H1 (cell line): ENCODE measurements at regions not wholly inside any gene's neighbourhood (a gene's known extent, or its start where the extent isn't known, plus 50 kb on each side); places are given as distances from the start of the nearest gene placed in this dataset.

ENCODE experiments used
- CTCF ChIA-PET: fragments of 300-600 bp; sonication (Branson Sonifier 250); formaldehyde crosslinking; loops from one replicate; lab custom pipeline; 2021; ENCODE audit not compliant: partially characterized antibody; lab: Charles Lee
- POLR2A ChIA-PET: fragments of 300-600 bp; sonication (Branson Sonifier 250); formaldehyde crosslinking; loops from one replicate; lab custom pipeline; 2021; ENCODE audit warnings: inconsistent platforms; ENCODE audit not compliant: partially characterized antibody; lab: Charles Lee
- DNase-seq, 2 experiments: peaks; one replicate each; pipeline versions ENCODE4 v3.0.0 to v3.0.0-alpha.2; 2010 to 2022; ENCODE audit warnings: low spot score in 2 of 2, low read depth in 1 of 2, mixed read lengths in 1 of 2
- FAIRE-seq: peaks from 2 replicates; lab custom pipeline; 2011; peaks lifted over from hg19 to GRCh38; lab: Jason Lieb, UNC
- H2AFZ ChIP-seq: 2 replicates; pipeline ENCODE4 v1.8.1; 2012; ENCODE audit warnings: low read length, inconsistent platforms
- H2AK5ac ChIP-seq: 2 replicates; pipeline ENCODE4 v1.6.1; 2013; ENCODE audit warnings: low read depth, low read length
- H2BK120ac ChIP-seq: replicated peaks from 2 replicates; pipeline ENCODE3; 2013; ENCODE audit warnings: low read depth, low read length, inconsistent platforms
- H2BK12ac ChIP-seq: 2 replicates; pipeline ENCODE4 v1.6.1; 2013; ENCODE audit warnings: low read depth, low read length
- H2BK15ac ChIP-seq: 2 replicates; pipeline ENCODE4 v1.6.1; 2013; ENCODE audit warnings: low read length
- H2BK20ac ChIP-seq: 2 replicates; pipeline ENCODE4 v1.6.1; 2013; ENCODE audit warnings: low read length
- H2BK5ac ChIP-seq: 2 replicates; pipeline ENCODE4 v1.6.1; 2013; ENCODE audit warnings: low read depth, low read length
- H3K14ac ChIP-seq: 2 replicates; pipeline ENCODE4 v1.6.1; 2013; ENCODE audit warnings: inconsistent platforms; ENCODE audit not compliant: insufficient read length
- H3K18ac ChIP-seq: 2 replicates; pipeline ENCODE4 v1.6.1; 2013; ENCODE audit warnings: low read length; ENCODE audit errors: extremely low read depth
- H3K23ac ChIP-seq: 2 replicates; pipeline ENCODE4 v1.6.1; 2013; ENCODE audit warnings: inconsistent platforms; ENCODE audit not compliant: insufficient read length
- H3K23me2 ChIP-seq: 2 replicates; pipeline ENCODE4 v1.6.1; 2013; ENCODE audit warnings: low read depth, low read length
- H3K27ac ChIP-seq: 2 replicates; pipeline ENCODE4 v1.6.1; 2011; ENCODE audit warnings: low read depth, low read length, inconsistent platforms
- H3K27me3 ChIP-seq, 4 experiments: replicated peaks in 1 of 4; 1 replicate in 1 of 4; 2 replicates in 3 of 4; pipeline versions ENCODE4 v1.6.1 to v1.8.1; 2011 to 2013; ENCODE audit warnings: low read length in 3 of 4, mild to moderate bottlenecking in 3 of 4, inconsistent platforms in 2 of 4, mixed read lengths in 2 of 4, moderate library complexity in 1 of 4; ENCODE audit not compliant: control insufficient read depth in 3 of 4, insufficient read depth in 3 of 4; ENCODE audit errors: extremely low read depth in 1 of 4
- H3K36me3 ChIP-seq, 4 experiments: 2 replicates each; pipeline versions ENCODE4 v1.6.1 to v1.8.1; 2011 to 2013; ENCODE audit warnings: mild to moderate bottlenecking in 4 of 4, low read length in 3 of 4, moderate library complexity in 2 of 4, control low read depth in 1 of 4, inconsistent platforms in 1 of 4; ENCODE audit not compliant: insufficient read depth in 4 of 4, control insufficient read depth in 2 of 4
- H3K4ac ChIP-seq: replicated peaks from 2 replicates; pipeline ENCODE3; 2013; ENCODE audit warnings: low read length, low read depth, mixed read lengths, inconsistent platforms; ENCODE audit not compliant: insufficient read length
- H3K4me1 ChIP-seq, 4 experiments: replicated peaks in 1 of 4; 1 replicate in 1 of 4; 2 replicates in 3 of 4; pipeline versions ENCODE4 v1.6.1 to v1.8.1; 2011 to 2013; ENCODE audit warnings: low read length in 3 of 4, inconsistent platforms in 2 of 4, mixed read lengths in 1 of 4; ENCODE audit not compliant: insufficient read depth in 4 of 4, control insufficient read depth in 3 of 4
- H3K4me2 ChIP-seq, 2 experiments: 2 replicates each; pipeline versions ENCODE4 v1.6.1 to v1.8.1; 2011 to 2013; ENCODE audit warnings: low read depth in 2 of 2, low read length in 2 of 2, control low read depth in 1 of 2, inconsistent platforms in 1 of 2, mild to moderate bottlenecking in 1 of 2; ENCODE audit not compliant: insufficient read depth in 1 of 2
- H3K4me3 ChIP-seq, 4 experiments: fragments of 200-600, 300-600 bp in 1 of 4; sonication (generic), shearing (Covaris generic), sonication (Bioruptor Twin) in 1 of 4; 2 replicates each; pipeline versions ENCODE4 v1.5.1 to v1.8.1; 2011 to 2016; ENCODE audit warnings: low read length in 4 of 4, low read depth in 3 of 4, control low read depth in 2 of 4, inconsistent platforms in 2 of 4, mild to moderate bottlenecking in 2 of 4, mixed read lengths in 1 of 4, moderate library complexity in 1 of 4; ENCODE audit not compliant: insufficient read depth in 2 of 4; ENCODE audit errors: extremely low read depth in 1 of 4
- H3K56ac ChIP-seq: replicated peaks from 2 replicates; pipeline ENCODE3; 2013; ENCODE audit warnings: low read depth, mild to moderate bottlenecking, mixed read lengths, low read length, inconsistent platforms; ENCODE audit not compliant: insufficient read length
- H3K79me1 ChIP-seq: 2 replicates; pipeline ENCODE4 v1.6.1; 2013; ENCODE audit warnings: low read depth, low read length, control low read depth
- H3K79me2 ChIP-seq, 2 experiments: 2 replicates each; pipeline versions ENCODE4 v1.6.1 to v1.8.1; 2012 to 2013; ENCODE audit warnings: low read length in 2 of 2, mild to moderate bottlenecking in 2 of 2, inconsistent platforms in 1 of 2; ENCODE audit not compliant: insufficient read depth in 2 of 2, control insufficient read depth in 1 of 2
- H3K9ac ChIP-seq, 4 experiments: replicated peaks in 1 of 4; 1 replicate in 1 of 4; 2 replicates in 3 of 4; pipeline versions ENCODE4 v1.6.1 to v1.8.1; 2011 to 2013; ENCODE audit warnings: low read depth in 3 of 4, low read length in 3 of 4, control low read depth in 2 of 4, mild to moderate bottlenecking in 2 of 4, moderate library complexity in 2 of 4, inconsistent platforms in 1 of 4; ENCODE audit errors: extremely low read depth in 1 of 4
- H3K9me3 ChIP-seq, 2 experiments: 2 replicates each; pipeline versions ENCODE4 v1.6.1 to v1.8.1; 2012 to 2013; ENCODE audit warnings: mild to moderate bottlenecking in 2 of 2, moderate library complexity in 2 of 2, control low read depth in 1 of 2, inconsistent platforms in 1 of 2, low read depth in 1 of 2, low read length in 1 of 2, mixed read lengths in 1 of 2; ENCODE audit not compliant: insufficient read depth in 2 of 2
- H4K20me1 ChIP-seq, 2 experiments: replicated peaks in 1 of 2; 2 replicates each; pipeline versions ENCODE3 to v1.8.1; 2011 to 2013; ENCODE audit warnings: inconsistent platforms in 2 of 2, low read length in 2 of 2, mild to moderate bottlenecking in 1 of 2; ENCODE audit not compliant: insufficient read depth in 2 of 2, control insufficient read depth in 1 of 2
- H4K5ac ChIP-seq: 2 replicates; pipeline ENCODE4 v1.6.1; 2013; ENCODE audit warnings: low read length, low read depth, mixed read lengths, inconsistent platforms; ENCODE audit not compliant: insufficient read length
- H4K8ac ChIP-seq: 2 replicates; pipeline ENCODE4 v1.8.0; 2013; ENCODE audit warnings: mild to moderate bottlenecking, moderate library complexity, low read length, inconsistent platforms; ENCODE audit not compliant: insufficient read depth; ENCODE audit errors: extremely low read depth
- H4K91ac ChIP-seq: replicated peaks from 2 replicates; pipeline ENCODE3; 2013; ENCODE audit warnings: low read length, mixed read lengths, inconsistent platforms; ENCODE audit not compliant: insufficient read length
- CEBPB ChIP-seq: IDR thresholded peaks from 2 replicates; pipeline ENCODE4 v1.6.1; 2012; ENCODE audit warnings: low read depth, low read length
- CREB1 ChIP-seq: IDR thresholded peaks from 2 replicates; pipeline ENCODE4 v1.6.1; 2012; ENCODE audit warnings: inconsistent platforms
- E2F6 ChIP-seq: IDR thresholded peaks from 2 replicates; pipeline ENCODE4 v1.6.1; 2012; ENCODE audit warnings: inconsistent platforms
- EGR1 ChIP-seq: IDR thresholded peaks from 2 replicates; pipeline ENCODE4 v1.6.1; 2011; ENCODE audit warnings: low read depth, low read length, borderline replicate concordance
- GTF2F1 ChIP-seq: IDR thresholded peaks from 2 replicates; pipeline ENCODE4 v1.6.1; 2012; ENCODE audit warnings: low read depth, low read length, improper control_type of control experiment, borderline replicate concordance
- HDAC2 ChIP-seq, 2 experiments: fragments of 300-600 bp in 1 of 2; sonication (generic) in 1 of 2; IDR thresholded peaks; 2 replicates each; pipeline ENCODE4 v1.6.1; 2011 to 2012; ENCODE audit warnings: low read depth in 2 of 2, low read length in 2 of 2, mild to moderate bottlenecking in 2 of 2, moderate library complexity in 2 of 2, borderline replicate concordance in 1 of 2, inconsistent platforms in 1 of 2
- HDAC6 ChIP-seq: IDR thresholded peaks from one replicate; pipeline ENCODE4 v1.7.1; 2012; ENCODE audit warnings: low read depth, mild to moderate bottlenecking, inconsistent platforms, low read length, moderate library complexity
- KDM5A ChIP-seq: fragments of 200-600 bp; IDR thresholded peaks from 2 replicates; pipeline ENCODE4 v1.7.1; 2012; ENCODE audit warnings: mild to moderate bottlenecking, low read length, inconsistent platforms, mixed read lengths
- POU5F1 ChIP-seq: IDR thresholded peaks from 2 replicates; pipeline ENCODE4 v1.6.1; 2011; ENCODE audit warnings: low read depth, mild to moderate bottlenecking, low read length, moderate library complexity
- RAD21 ChIP-seq, 2 experiments: IDR thresholded peaks in 1 of 2; conservative IDR thresholded peaks in 1 of 2; 2 replicates each; pipeline ENCODE4 v1.6.1; 2011; ENCODE audit warnings: low read depth in 2 of 2, low read length in 2 of 2, improper control_type of control experiment in 1 of 2, inconsistent platforms in 1 of 2, mild to moderate bottlenecking in 1 of 2, moderate library complexity in 1 of 2
- RBBP5 ChIP-seq: IDR thresholded peaks from 2 replicates; pipeline ENCODE4 v1.7.1; 2012; ENCODE audit warnings: low read depth, mild to moderate bottlenecking, inconsistent platforms, low read length, moderate library complexity, borderline replicate concordance
- SIN3A ChIP-seq, 2 experiments: IDR thresholded peaks in 1 of 2; conservative IDR thresholded peaks in 1 of 2; 2 replicates each; pipeline ENCODE4 v1.6.1; 2011 to 2012; ENCODE audit warnings: low read length in 2 of 2, improper control_type of control experiment in 1 of 2, low read depth in 1 of 2, mild to moderate bottlenecking in 1 of 2
- SIX5 ChIP-seq: IDR thresholded peaks from 2 replicates; pipeline ENCODE4 v1.6.1; 2011; ENCODE audit warnings: mild to moderate bottlenecking, low read depth, low read length
- TAF7 ChIP-seq: optimal IDR thresholded peaks from 2 replicates; pipeline ENCODE3; 2011; ENCODE audit warnings: low read depth, mild to moderate bottlenecking, inconsistent platforms, low read length, moderate library complexity, borderline replicate concordance
- WGBS, 2 experiments: shearing (Covaris generic) in 1 of 2; methylation state at CpG; one replicate each; pipeline versions ENCODE4 v1.1.6 to v1.1.7; 2013 to 2015; ENCODE audit warnings: low lambda C conversion rate in 2 of 2, mixed read lengths in 2 of 2, inconsistent platforms in 1 of 2, low coverage in 1 of 2, missing lambda C conversion rate in 1 of 2; ENCODE audit not compliant: insufficient replicate concordance in 2 of 2, insufficient coverage in 1 of 2, insufficient read length in 1 of 2; ENCODE audit errors: extremely low coverage in 1 of 2, missing lambda C conversion rate in 1 of 2; 5-methylcytosine and 5-hydroxymethylcytosine counted together

- ChIA-PET CTCF (interaction anchor here (0.6 to 5.7 kb wide), 21 partner anchors 8 to 843 kb away, joined by 3 to 76 read pairs (median 4); no protein-coding TSS in a partner anchor), POLR2A (interaction anchor here (0.9 kb wide), 1 partner anchor 93 kb away, joined by 3 read pairs; no protein-coding TSS in a partner anchor)
- H3K14ac ChIP-seq = no peak overlapping the region
- H3K18ac ChIP-seq = no peak overlapping the region
- no peaks in the 10 kb centered on the region for H4K20me1 ChIP-seq
- no peaks in the 10 kb centered on the region for H3K23me2 ChIP-seq
- H3K36me3 ChIP-seq = no peaks in the 10 kb centered on the region
- H4K5ac ChIP-seq = no peak overlapping the region
- H3K56ac ChIP-seq = no peak overlapping the region
- H3K27me3 ChIP-seq = no peaks in the 10 kb centered on the region
- H2BK20ac ChIP-seq = no peak overlapping the region
- no peak overlapping the region for H2BK5ac ChIP-seq
- H3K79me1 ChIP-seq = no peaks in the 10 kb centered on the region
- no peak overlapping the region for H2AFZ ChIP-seq
- no peak overlapping the region for H3K23ac ChIP-seq
- H2BK12ac ChIP-seq = no peak overlapping the region
- no peak for DNase-seq
- no peak for FAIRE-seq
- H3K4me2 ChIP-seq = no peak overlapping the region
- no peak overlapping the region for H2AK5ac ChIP-seq
- H3K27ac ChIP-seq = no peak overlapping the region
- no peak overlapping the region for H4K8ac ChIP-seq
- H4K91ac ChIP-seq = no peak overlapping the region
- H2BK15ac ChIP-seq = no peak overlapping the region
- H3K9me3 ChIP-seq = no peaks in the 10 kb centered on the region
- WGBS, 2 experiments = 87% methylated on average over 1 of the region's 1 CpG; no CpG with 5 or more reads in 1 of the 2 experiments
- H2BK120ac ChIP-seq = no peak overlapping the region
- H3K9ac ChIP-seq = no peak overlapping the region
- H3K4ac ChIP-seq = no peak overlapping the region
- no peaks in the 10 kb centered on the region for H3K79me2 ChIP-seq
- H3K4me3 ChIP-seq = no peak overlapping the region
- H3K4me1 ChIP-seq = 0 out of 7 replicates have a peak, but pooled peaks cover 0 to 2% (median under 1%) of the 10 kb centered on the region in 4 experiments
- TF ChIP-seq GTF2F1 (no peak), POU5F1 (no peak), RAD21 (IDR thresholded peaks at IDR 0.05 in 1 of 2, conservative IDR thresholded peaks at IDR 0.05 in 1 of 2; ENCODE audit: low read depth in 2 of 2, low read length in 2 of 2) (no peak), HDAC2 (IDR thresholded peaks at IDR 0.05; ENCODE audit: borderline replicate concordance in 1 of 2, low read depth in 2 of 2, low read length in 2 of 2) (no peak), E2F6 (no peak), HDAC6 (no peak), RBBP5 (no peak), SIN3A (conservative IDR thresholded peaks at IDR 0.05 in 1 of 2, IDR thresholded peaks at IDR 0.05 in 1 of 2; ENCODE audit: low read depth in 1 of 2, low read length in 2 of 2) (no peak), SIX5 (no peak), KDM5A (no peak), CEBPB (no peak), TAF7 (no peak), CREB1 (no peak), EGR1 (no peak)
Observed at GRCh38 chr1:200490183-200490582, 80.3 kb upstream of the ZNF281 start.
